ENCODE measurements at regions not wholly inside any gene's neighbourhood (a gene's known extent, or its start where the extent isn't known, plus 50 kb on each side); places are given as distances from the start of the nearest gene placed in this dataset.

- TF ChIP-seq, protein P1, sequence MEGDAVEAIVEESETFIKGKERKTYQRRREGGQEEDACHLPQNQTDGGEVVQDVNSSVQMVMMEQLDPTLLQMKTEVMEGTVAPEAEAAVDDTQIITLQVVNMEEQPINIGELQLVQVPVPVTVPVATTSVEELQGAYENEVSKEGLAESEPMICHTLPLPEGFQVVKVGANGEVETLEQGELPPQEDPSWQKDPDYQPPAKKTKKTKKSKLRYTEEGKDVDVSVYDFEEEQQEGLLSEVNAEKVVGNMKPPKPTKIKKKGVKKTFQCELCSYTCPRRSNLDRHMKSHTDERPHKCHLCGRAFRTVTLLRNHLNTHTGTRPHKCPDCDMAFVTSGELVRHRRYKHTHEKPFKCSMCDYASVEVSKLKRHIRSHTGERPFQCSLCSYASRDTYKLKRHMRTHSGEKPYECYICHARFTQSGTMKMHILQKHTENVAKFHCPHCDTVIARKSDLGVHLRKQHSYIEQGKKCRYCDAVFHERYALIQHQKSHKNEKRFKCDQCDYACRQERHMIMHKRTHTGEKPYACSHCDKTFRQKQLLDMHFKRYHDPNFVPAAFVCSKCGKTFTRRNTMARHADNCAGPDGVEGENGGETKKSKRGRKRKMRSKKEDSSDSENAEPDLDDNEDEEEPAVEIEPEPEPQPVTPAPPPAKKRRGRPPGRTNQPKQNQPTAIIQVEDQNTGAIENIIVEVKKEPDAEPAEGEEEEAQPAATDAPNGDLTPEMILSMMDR (IDR thresholded peaks at IDR 0.05) = no peak
- TF ChIP-seq POLR2A (IDR thresholded peaks at IDR 0.05) (no peak), EP300 (IDR thresholded peaks at IDR 0.05) (no peak)
Measured at GRCh38 chr13:20291675-20292074, 59.6 kb upstream of the GJB6 start.
